ENCODE measurements at regions not wholly inside any gene's neighbourhood (a gene's known extent, or its start where the extent isn't known, plus 50 kb on each side); places are given as distances from the start of the nearest gene placed in this dataset.

- Histone ChIP-seq H3K36me3 (no peaks in the 10 kb centered on the region), H3K27ac (replicated peaks in 1 of 4) (no peak overlapping the region), H3K27me3 (no peaks in the 10 kb centered on the region), H3K9me3 (no peaks in the 10 kb centered on the region), H3K4me1 (no peaks in the 10 kb centered on the region), H3K4me3 (no peak overlapping the region)
- intact Hi-C loops (cut with DNase I): no loop called here
- 66% methylated on average over 2 of the region's 2 CpGs for WGBS
- no peak for TF ChIP-seq EP300 (IDR thresholded peaks at IDR 0.05)
- TF ChIP-seq CTCF (IDR thresholded peaks at IDR 0.05): no peak
- no peak for TF ChIP-seq POLR2AphosphoS5 (IDR thresholded peaks at IDR 0.05)
- no peak for TF ChIP-seq POLR2A (IDR thresholded peaks at IDR 0.05; ENCODE audit: low read depth)
- no peak for DNase-seq (ENCODE audit: extremely low spot score)
Measured at GRCh38 chr12:105798256-105798845, 340.4 kb downstream of the NUAK1 start.

DNA sequence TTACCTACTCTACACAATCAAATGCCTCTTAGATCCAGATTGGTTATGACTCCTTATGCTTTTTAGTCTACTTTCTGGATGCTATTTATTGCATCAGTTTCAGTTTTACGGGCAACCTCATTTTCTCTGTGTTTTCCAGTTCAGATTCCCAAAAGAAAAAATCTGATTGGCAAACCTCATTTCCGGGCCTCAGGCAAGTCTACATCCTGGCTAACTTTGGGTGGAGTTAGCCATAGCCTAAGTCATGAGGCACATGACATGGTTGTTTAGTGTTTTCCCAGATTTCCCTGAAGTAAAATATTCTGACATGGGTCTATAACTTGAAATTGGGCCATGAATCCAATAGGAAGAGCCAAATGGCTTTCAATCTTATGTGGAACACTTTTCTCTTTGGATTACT is 339.7 kb downstream of the NUAK1 start:
- intact Hi-C loops (cut with DNase I): no loop called here
- DNase-seq (ENCODE audit: extremely low spot score): no peak
- no peaks in the 10 kb centered on the region for H3K4me1 ChIP-seq
- TF ChIP-seq CTCF (IDR thresholded peaks at IDR 0.05) (no peak), POLR2A (IDR thresholded peaks at IDR 0.05; ENCODE audit: low read depth) (no peak), EP300 (IDR thresholded peaks at IDR 0.05) (no peak), POLR2AphosphoS5 (IDR thresholded peaks at IDR 0.05) (no peak)
- H3K36me3 ChIP-seq: no peaks in the 10 kb centered on the region
- no peaks in the 10 kb centered on the region for H3K27me3 ChIP-seq
- H3K9me3 ChIP-seq: no peaks in the 10 kb centered on the region
- WGBS: 90% methylated on average over 2 of the region's 2 CpGs
- no peak overlapping the region for H3K4me3 ChIP-seq
- no peak overlapping the region for H3K27ac ChIP-seq (replicated peaks in 1 of 4)

- TF ChIP-seq POLR2AphosphoS5 (IDR thresholded peaks at IDR 0.05) (no peak), CTCF (IDR thresholded peaks at IDR 0.05) (no peak), POLR2A (IDR thresholded peaks at IDR 0.05; ENCODE audit: low read depth) (no peak), EP300 (IDR thresholded peaks at IDR 0.05) (no peak)
- no peak overlapping the region for H3K27ac ChIP-seq (replicated peaks in 1 of 4)
- intact Hi-C loops (cut with DNase I): no loop called here
- no peaks in the 10 kb centered on the region for H3K9me3 ChIP-seq
- no peak overlapping the region for H3K4me3 ChIP-seq
- no peaks in the 10 kb centered on the region for H3K4me1 ChIP-seq
- WGBS: 78% methylated on average over 2 of the region's 2 CpGs
- H3K27me3 ChIP-seq: no peaks in the 10 kb centered on the region
- peak; percentile 57 for DNase-seq (ENCODE audit: extremely low spot score)
- H3K36me3 ChIP-seq: no peaks in the 10 kb centered on the region
Measured at GRCh38 chr12:105801351-105801750, 337.4 kb downstream of the NUAK1 start.

- no peaks in the 10 kb centered on the region for H3K9me3 ChIP-seq
- H3K4me1 ChIP-seq: no peaks in the 10 kb centered on the region
- 80% methylated on average over 4 of the region's 4 CpGs for WGBS
- no peak for TF ChIP-seq POLR2AphosphoS5 (IDR thresholded peaks at IDR 0.05)
- no peak for TF ChIP-seq EP300 (IDR thresholded peaks at IDR 0.05)
- no peak for TF ChIP-seq CTCF (IDR thresholded peaks at IDR 0.05)
- TF ChIP-seq POLR2A (IDR thresholded peaks at IDR 0.05; ENCODE audit: low read depth): no peak
- intact Hi-C loops (cut with DNase I): no loop called here
- no peaks in the 10 kb centered on the region for H3K27me3 ChIP-seq
- H3K27ac ChIP-seq (replicated peaks in 1 of 4): no peak overlapping the region
- H3K36me3 ChIP-seq: no peaks in the 10 kb centered on the region
- no peak for DNase-seq (ENCODE audit: extremely low spot score)
- no peak overlapping the region for H3K4me3 ChIP-seq
Measured at GRCh38 chr12:105803292-105803691, 335.5 kb downstream of the NUAK1 start.

All from esophagus muscularis mucosa (tissue), 4 donors.